ENCODE measurements at regions not wholly inside any gene's neighbourhood (a gene's known extent, or its start where the extent isn't known, plus 50 kb on each side); places are given as distances from the start of the nearest gene placed in this dataset.

DNA sequence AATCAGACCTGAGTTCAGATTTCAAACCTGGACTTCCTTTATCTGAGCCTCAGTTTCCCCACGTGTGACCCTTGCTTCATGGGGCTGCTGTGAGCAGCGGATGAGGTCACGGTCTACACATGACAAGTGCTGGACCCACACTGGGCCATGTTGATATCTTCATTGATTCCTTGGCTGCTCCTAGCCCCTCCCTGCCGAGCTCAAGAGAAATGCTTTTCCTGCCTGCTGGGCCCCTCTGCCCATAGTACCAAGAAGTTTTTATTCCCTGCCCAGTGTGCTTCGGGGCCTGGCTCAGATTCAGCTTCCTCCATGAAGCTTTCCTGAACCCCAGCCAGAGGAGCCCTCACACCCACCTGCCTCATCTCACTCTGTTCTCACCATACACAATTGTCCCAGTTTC is 181.6 kb downstream of the PTPRU start:
- TF ChIP-seq POLR2AphosphoS5 (IDR thresholded peaks at IDR 0.05) (no peak), RAD21 (conservative IDR thresholded peaks at IDR 0.05) (no peak), CTCF (IDR thresholded peaks at IDR 0.05; ENCODE audit: poor library complexity, severe bottlenecking) (no peak), TAF1 (IDR thresholded peaks at IDR 0.05; ENCODE audit: low read depth) (no peak), REST (IDR thresholded peaks at IDR 0.05; ENCODE audit: borderline replicate concordance) (no peak), SMC3 (conservative IDR thresholded peaks at IDR 0.05; ENCODE audit: poor library complexity) (no peak), EZH2 (IDR thresholded peaks at IDR 0.05; ENCODE audit: borderline replicate concordance, insufficient read depth, low read length, poor library complexity, severe bottlenecking) (no peak), MXI1 (conservative IDR thresholded peaks at IDR 0.05; ENCODE audit: poor library complexity, severe bottlenecking) (no peak)

All from neural cell (in vitro differentiated cells).